Fibroblast of mammary gland (primary cell): ENCODE measurements at regions not wholly inside any gene's neighbourhood (a gene's known extent, or its start where the extent isn't known, plus 50 kb on each side); places are given as distances from the start of the nearest gene placed in this dataset.

Source experiments
- DNase-seq: peaks from one replicate; pipeline ENCODE4 v3.0.0-alpha.2; 2010; ENCODE audit warnings: low read depth
- H3K4me3 ChIP-seq: 2 replicates; pipeline ENCODE4 v1.5.1; 2011; ENCODE audit warnings: low read depth, mild to moderate bottlenecking, low read length, moderate library complexity; ENCODE audit not compliant: control insufficient read depth
- TF ChIP-seq, protein P1 (sequence below): conservative IDR thresholded peaks from 2 replicates; pipeline ENCODE4 v1.5.1; 2011; ENCODE audit warnings: low read depth, low read length, inconsistent platforms; ENCODE audit not compliant: control insufficient read depth, insufficient read depth

DNA sequence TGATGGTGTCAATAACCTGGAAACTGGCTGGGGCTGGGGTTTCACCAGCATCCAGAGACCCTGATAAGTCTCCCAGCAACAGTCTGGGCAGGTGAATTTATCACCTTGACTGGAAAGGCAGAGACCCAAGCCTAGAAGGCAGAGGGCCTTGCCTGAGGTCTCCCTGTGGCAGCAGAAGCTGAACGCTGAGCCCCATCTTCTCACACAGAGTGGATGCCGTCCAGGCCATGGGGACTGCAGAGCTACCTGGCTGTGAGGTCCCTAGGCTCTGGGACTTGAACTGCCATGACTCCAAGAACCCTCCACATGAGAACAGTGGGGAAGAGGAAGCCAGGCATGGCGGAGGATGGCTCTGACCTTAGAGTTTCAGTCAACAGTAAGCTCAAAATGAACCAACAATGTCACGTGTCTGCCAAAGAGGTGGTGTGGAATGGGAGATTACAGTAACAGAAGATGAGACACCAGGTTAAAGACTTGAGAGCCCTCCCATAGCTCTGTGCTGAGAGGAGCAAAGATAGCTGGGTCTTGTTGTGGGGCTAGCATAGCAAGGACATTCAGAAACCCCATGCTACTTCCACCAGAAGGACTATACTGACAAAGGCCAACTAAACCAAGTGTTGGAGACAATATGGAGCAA is 79.1 kb upstream of the LINC01488 start:
- TF ChIP-seq, protein P1, sequence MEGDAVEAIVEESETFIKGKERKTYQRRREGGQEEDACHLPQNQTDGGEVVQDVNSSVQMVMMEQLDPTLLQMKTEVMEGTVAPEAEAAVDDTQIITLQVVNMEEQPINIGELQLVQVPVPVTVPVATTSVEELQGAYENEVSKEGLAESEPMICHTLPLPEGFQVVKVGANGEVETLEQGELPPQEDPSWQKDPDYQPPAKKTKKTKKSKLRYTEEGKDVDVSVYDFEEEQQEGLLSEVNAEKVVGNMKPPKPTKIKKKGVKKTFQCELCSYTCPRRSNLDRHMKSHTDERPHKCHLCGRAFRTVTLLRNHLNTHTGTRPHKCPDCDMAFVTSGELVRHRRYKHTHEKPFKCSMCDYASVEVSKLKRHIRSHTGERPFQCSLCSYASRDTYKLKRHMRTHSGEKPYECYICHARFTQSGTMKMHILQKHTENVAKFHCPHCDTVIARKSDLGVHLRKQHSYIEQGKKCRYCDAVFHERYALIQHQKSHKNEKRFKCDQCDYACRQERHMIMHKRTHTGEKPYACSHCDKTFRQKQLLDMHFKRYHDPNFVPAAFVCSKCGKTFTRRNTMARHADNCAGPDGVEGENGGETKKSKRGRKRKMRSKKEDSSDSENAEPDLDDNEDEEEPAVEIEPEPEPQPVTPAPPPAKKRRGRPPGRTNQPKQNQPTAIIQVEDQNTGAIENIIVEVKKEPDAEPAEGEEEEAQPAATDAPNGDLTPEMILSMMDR = no peak
- DNase-seq = no peak
- no peak overlapping the region for H3K4me3 ChIP-seq

DNA sequence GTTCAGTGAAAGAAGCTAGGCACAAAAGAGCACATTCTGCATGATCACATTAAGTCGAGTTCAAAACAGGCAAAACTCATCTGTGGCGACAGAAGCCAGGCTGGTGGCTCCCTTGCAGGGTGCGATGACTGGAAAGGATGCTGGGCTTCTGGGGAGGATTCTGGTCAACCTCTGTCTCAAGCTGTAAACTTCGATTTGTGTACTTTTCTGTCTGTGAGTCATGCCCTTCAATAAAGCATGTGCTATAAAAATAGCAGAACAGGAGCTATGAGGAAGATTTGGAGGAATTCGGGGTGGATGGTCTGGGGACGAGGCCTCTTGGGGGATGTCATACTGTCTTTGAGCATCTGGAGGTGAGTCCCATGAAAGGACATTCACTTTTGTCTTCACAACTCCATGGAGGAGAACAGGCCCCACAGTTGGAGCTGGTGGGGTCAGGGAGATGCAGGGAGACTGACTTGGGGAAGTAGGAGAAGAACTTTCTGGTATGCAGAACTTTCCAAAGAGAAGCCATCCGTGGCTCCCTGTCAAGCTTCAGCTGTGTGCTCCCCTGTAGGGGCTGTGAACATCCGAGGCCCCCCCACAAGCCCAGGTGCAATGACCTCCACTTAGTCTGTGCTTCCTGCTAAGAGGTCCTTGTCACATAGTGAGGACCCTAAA is 77.8 kb upstream of the LINC01488 start:
- peak; percentile 34 for DNase-seq
- no peak overlapping the region for H3K4me3 ChIP-seq
- TF ChIP-seq, protein P1 = no peak

DNA sequence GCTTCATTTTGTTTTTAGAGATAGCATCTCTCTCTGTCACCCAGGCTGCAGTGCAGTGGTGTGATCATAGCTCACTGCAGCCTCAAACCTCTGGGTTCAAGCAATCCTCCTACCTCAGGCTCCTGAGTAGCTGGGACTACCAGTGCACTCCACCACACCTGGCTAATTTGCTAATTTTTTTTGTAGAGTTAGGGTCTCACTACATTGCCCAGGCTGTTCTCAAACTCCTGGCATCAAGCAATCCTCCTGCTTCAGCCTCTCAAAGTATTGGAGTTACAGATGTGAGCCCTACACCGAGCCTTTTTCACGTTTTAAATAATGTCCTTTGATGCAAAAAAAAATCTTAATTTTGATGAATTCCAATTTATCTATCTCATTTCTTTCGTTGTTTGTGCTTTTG is 75.4 kb upstream of the LINC01488 start:
- no peak overlapping the region for H3K4me3 ChIP-seq
- TF ChIP-seq, protein P1 = no peak
- DNase-seq = no peak

DNA sequence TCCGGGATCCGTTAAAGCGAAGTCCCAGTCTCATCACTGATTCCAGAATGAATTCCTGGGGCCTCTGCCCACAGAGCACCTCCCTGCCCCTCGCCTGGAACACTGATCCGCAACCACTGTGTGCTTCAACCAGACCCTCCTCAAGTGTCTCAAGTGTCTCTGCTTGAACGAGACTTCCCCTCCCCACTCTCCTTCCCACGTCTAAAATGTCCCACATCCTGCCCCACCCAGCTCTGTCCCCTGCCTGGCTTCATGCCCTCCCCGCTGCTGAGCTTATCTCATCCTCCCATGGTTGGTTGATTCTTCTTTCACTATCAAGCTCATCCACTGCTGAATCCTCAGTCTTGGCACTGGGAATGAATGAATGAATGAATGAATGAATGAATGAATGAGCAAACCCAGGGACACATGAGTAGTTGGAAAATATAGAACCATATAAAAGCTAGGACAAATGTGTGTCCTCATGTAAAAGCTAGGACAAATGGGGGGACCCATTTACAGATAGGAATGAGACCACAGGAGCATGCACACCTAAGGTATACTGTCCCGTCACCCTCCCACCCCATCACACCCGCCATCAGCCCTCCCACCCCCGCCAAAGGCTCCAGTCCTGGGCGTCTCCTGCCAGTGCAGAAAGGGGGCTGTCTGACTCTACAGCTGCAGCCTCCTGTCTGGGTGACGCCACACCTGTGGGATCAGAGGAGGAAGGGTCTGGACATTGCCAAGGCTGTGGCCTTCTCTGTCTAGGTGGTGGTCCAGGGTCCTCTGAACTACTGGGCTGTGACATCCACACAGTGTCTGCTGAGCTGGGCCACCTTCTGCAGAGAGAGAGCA is 71.4 kb upstream of the LINC01488 start:
- H3K4me3 ChIP-seq = no peak overlapping the region
- DNase-seq = no peak
- TF ChIP-seq, protein P1 = no peak

DNA sequence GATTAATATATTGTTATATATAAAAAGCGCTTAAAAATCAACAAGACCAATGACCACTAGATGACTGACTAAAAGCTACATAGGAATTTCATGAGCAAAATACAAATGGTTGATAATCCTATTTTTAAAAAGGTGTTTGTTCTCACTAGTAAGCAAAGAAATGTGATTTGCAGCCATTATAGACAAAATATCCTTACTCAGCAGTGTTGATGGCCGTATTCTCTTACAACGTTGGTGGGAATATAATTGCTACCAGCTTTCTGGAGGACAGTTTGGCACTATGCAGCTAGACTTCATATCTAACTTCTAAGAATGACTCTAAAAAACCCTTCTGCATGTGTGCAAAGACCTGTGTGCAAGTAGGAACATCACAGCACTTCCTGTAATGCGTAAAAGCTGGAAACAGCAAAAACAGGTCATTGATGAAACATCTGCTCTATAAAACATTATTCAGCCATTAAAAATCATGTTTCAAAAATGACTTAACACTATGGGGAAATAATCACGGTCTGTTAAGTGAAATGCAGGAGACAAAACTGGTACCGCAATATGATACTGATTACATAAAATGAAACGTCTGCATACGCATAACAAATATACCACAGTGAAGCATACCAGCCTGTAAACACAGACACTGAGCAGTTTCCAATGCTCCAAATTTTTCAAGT is 70.1 kb upstream of the LINC01488 start:
- TF ChIP-seq, protein P1 = no peak
- peak; percentile 14 for DNase-seq
- no peak overlapping the region for H3K4me3 ChIP-seq

DNA sequence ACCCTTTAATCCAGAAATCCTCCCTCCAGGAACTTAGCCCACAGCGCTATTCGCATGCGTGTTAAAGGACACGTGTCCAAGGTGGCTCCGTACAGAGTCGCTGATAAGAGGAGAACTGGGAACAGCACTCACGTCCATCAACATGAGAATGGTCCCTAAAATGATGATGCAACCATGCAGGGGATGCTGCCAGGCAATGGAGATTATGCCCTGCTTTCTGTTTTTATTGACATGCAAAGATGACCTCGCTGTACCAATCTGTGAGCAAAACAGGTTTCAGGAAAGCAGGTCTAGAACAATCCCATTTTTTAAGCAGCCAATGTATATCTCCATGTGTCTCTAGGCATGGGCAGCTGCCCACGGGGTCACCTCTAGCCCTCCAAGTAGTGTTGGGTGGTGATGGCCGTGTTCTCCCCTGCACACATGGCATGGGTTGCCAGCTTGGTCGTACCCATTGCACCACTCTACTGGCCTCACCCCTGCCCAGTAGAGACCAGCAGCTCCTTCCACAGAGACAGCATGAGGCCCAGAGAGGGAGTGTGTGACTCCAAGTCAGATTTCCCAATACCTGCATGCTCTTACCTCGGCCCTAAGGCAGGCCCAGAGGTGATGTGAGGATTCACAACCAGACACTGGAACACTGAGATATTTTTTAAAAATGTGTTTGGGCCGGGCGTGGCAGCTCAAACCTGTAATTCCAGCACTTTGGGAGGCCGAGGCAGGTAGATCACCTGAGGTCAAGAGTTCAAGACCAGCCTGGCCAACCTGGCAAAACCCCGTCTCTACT is 68.3 kb upstream of the LINC01488 start:
- TF ChIP-seq, protein P1 = no peak
- no peak overlapping the region for H3K4me3 ChIP-seq
- DNase-seq = no peak
